ENCODE measurements at regions not wholly inside any gene's neighbourhood (a gene's known extent, or its start where the extent isn't known, plus 50 kb on each side); places are given as distances from the start of the nearest gene placed in this dataset.

DNA sequence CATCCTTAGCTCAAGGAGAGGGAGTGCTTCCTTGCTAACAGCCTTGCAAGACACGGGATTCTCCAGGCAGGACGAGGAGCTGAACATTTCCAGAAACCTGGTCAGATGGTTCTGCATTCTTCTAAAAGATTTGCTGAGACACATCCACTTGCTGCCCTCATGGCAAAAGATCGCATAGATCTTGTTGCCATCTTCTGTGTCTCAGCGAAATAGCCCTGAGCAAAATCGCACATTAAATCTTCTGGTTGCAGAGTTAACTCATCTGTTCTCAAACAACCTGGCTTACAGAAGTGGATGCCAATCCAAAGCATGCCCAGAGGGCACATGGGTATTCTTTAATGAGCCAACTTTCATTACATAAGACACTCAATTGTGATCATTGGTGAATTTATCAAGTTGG, 167.5 kb downstream of the PRKX start:
- TF ChIP-seq POLR2A (IDR thresholded peaks at IDR 0.05; ENCODE audit: low read length), result no peak
- TF ChIP-seq GATA1 (IDR thresholded peaks at IDR 0.05; ENCODE audit: low read depth, low read length), result no peak
